ENCODE measurements at regions not wholly inside any gene's neighbourhood (a gene's known extent, or its start where the extent isn't known, plus 50 kb on each side); places are given as distances from the start of the nearest gene placed in this dataset.

DNA sequence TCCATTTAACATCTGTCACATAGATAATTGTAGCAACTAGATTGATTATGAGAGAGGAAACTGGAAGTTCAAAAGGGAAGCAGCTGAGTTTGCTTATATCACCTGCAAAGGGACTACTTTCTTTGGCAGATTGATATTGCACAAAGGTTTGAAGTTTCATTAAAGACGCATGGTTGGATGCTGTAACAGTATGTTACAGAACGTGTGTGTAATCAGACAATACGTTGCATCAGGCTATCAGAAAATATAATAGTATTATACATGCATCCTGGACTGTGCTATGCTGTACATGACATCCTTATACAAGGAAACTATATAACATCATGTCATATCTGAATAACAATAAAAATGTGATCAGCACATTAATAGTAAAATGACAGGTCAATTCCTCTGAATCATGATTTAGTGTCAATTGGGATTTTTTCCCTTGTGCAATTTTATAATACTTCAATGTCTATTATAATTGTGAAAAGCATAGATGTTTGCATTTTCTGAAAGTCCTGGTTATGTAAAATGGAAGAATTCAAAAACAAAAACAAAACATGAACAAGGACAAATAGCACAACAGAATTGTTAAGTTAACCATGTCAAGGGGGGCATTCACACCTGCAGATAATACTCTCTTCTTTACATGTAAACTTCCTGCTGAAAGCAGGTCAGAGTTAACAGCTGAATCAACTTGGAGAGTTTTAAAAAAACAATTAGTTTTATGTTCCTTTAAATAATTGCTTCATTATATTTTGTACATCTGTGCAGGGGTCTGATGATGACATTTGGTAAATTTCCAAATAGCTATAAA, 283.2 kb upstream of the KCNH8 start:
- DNase-seq (ENCODE audit: low read depth): no peak
- no peak overlapping the region for H3K4me3 ChIP-seq (ENCODE audit: low read depth, low read length)

DNA sequence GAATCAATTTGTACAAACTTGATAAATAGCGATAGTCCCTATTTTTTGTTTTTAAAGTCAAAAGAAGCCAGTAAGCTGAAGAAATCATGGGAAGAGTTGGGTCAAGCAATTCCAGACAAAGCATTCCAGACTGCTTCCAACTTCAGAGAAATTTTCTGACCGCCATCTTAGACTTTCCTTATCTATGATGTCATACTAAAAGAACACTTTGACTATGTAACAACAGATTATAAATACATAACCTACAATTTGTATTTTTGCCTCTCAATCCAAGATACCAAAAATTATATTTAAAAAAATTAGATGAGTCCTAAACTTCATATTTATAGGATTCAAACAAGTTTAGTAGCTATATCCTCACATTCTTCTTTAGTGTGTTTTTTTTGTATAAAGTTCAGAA, 286.2 kb upstream of the KCNH8 start:
- no peak overlapping the region for H3K4me3 ChIP-seq (ENCODE audit: low read depth, low read length)
- no peak for DNase-seq (ENCODE audit: low read depth)
- TF ChIP-seq, protein P1, sequence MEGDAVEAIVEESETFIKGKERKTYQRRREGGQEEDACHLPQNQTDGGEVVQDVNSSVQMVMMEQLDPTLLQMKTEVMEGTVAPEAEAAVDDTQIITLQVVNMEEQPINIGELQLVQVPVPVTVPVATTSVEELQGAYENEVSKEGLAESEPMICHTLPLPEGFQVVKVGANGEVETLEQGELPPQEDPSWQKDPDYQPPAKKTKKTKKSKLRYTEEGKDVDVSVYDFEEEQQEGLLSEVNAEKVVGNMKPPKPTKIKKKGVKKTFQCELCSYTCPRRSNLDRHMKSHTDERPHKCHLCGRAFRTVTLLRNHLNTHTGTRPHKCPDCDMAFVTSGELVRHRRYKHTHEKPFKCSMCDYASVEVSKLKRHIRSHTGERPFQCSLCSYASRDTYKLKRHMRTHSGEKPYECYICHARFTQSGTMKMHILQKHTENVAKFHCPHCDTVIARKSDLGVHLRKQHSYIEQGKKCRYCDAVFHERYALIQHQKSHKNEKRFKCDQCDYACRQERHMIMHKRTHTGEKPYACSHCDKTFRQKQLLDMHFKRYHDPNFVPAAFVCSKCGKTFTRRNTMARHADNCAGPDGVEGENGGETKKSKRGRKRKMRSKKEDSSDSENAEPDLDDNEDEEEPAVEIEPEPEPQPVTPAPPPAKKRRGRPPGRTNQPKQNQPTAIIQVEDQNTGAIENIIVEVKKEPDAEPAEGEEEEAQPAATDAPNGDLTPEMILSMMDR (IDR thresholded peaks at IDR 0.05; ENCODE audit: control insufficient read depth, extremely low read depth, insufficient read depth): no peak

More for the DNA sequence above, 283.2 kb upstream of the KCNH8 start:
- TF ChIP-seq, protein P1 (IDR thresholded peaks at IDR 0.05; ENCODE audit: control insufficient read depth, extremely low read depth, insufficient read depth): no peak

DNA sequence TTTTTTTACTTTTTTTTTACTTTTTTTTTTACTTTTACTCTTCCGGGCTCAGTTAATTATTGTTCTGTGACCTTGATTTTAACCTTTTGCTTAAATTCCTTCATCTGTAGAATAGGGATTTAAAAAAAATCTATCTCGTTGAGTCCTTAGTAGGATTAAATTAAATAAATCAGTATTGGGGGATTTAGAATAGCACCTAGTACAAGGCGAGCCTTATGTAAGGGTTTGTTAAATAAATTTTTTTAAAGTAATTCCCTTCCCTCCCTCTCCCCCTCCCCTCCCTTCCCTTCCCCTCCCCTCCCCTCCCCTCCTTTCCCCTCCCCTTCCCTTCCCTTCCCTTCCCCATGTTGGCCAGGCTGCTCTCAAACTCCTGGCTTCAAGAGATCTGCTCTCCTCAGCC, 287.2 kb upstream of the KCNH8 start:
- TF ChIP-seq, protein P1 (IDR thresholded peaks at IDR 0.05; ENCODE audit: control insufficient read depth, extremely low read depth, insufficient read depth): no peak
- no peak for DNase-seq (ENCODE audit: low read depth)
- no peak overlapping the region for H3K4me3 ChIP-seq (ENCODE audit: low read depth, low read length)

DNA sequence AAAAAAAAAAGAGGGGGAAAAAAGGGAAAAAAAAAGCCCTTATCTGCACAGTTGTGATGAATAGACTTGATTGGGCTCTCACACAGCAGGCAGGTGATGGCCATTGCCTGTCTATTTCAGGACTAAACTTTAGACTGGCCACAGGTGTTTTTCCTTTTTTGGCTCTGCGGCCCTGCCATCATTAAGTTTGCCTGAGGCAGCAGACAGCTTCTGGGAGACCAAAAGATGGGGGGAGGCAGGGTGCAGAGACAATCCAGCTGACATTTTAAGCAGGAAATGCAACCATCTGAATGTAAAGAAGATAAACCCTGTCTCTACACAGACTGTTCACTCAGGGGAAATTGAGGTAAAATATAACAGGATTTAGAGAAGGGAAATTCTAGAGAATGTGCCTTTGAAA, 295.0 kb upstream of the KCNH8 start:
- TF ChIP-seq, protein P1 (IDR thresholded peaks at IDR 0.05; ENCODE audit: control insufficient read depth, extremely low read depth, insufficient read depth): no peak
- H3K4me3 ChIP-seq (ENCODE audit: low read depth, low read length): no peak overlapping the region
- no peak for DNase-seq (ENCODE audit: low read depth)

DNA sequence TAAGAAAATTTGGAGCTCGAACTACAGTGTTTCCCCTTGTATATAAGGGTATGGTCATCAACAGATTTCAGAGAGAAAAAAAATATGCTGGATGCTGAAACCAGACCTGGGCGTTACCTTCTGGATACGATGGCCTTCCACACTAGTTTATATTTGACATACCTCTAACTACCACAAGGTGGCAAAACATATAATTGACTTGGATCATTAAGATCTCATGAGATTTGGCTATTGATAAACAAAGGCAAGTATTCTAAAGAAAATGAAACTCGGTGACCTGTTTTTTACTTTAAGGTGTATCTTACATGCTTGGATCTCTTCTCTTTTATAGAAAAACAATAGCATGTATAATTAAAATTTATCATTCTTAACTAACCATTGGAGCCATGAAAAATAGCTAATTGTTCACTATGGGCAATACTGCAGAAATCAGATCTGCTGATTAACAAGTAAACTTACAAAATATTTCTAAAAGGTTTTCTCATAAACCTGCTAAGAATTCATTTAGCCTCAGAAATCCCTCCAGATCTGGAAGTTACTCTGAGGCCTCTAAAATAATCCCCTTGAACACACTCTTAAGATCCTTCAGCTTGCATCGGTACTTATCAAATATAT, 300.6 kb upstream of the KCNH8 start:
- TF ChIP-seq, protein P1 (IDR thresholded peaks at IDR 0.05; ENCODE audit: control insufficient read depth, extremely low read depth, insufficient read depth): peak; percentile 57
- no peak overlapping the region for H3K4me3 ChIP-seq (ENCODE audit: low read depth, low read length)
- DNase-seq (ENCODE audit: low read depth): no peak

DNA sequence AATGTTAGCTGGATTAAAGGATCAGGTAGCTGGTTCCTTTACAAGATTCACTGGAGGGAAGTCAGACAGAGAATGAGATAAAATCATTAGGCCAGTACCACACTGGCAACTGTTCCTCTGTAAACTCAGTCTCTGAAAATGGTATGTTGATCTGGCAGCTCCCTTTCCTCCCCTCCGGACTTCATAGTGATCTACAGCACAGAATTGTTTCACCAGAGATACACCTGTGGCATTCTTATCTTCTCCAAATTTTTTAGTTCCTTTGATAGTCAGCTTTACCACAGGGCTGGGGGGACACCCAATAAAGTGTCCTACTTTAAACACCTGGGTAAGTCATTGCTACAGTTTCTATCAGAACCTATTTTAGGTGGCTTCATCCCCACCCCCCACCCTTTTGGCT, 304.3 kb upstream of the KCNH8 start:
- DNase-seq (ENCODE audit: low read depth): no peak
- no peak overlapping the region for H3K4me3 ChIP-seq (ENCODE audit: low read depth, low read length)
- TF ChIP-seq, protein P1 (IDR thresholded peaks at IDR 0.05; ENCODE audit: control insufficient read depth, extremely low read depth, insufficient read depth): no peak

All from LNCaP clone FGC (cell line).